SK-N-SH treated with all-trans-retinoic acid at 6 μM for 48 hours (cell line): ENCODE measurements at regions not wholly inside any gene's neighbourhood (a gene's known extent, or its start where the extent isn't known, plus 50 kb on each side); places are given as distances from the start of the nearest gene placed in this dataset.

Experiments used
- ARNTL ChIP-seq: fragments of 450-650 bp; formaldehyde crosslinking; IDR thresholded peaks from 2 replicates; pipeline ENCODE4 v1.5.0; 2020; ENCODE audit warnings: low read depth, mild to moderate bottlenecking, moderate library complexity, borderline replicate concordance
- CSDC2 ChIP-seq: fragments of 250-450 bp; sonication (Bioruptor Pico); IDR thresholded peaks from 2 replicates; pipeline ENCODE4 v1.5.0; 2020; ENCODE audit warnings: mild to moderate bottlenecking, moderate library complexity
- SNAI2 ChIP-seq: fragments of 250-450 bp; sonication (Bioruptor Pico); IDR thresholded peaks from 2 replicates; pipeline ENCODE4 v1.5.0; 2020; ENCODE audit warnings: mild to moderate bottlenecking, moderate library complexity
- TCF4 ChIP-seq: fragments of 250-450 bp; sonication (Bioruptor Pico); IDR thresholded peaks from 2 replicates; pipeline ENCODE4 v1.8.0; 2021; ENCODE audit warnings: mild to moderate bottlenecking, moderate library complexity, borderline replicate concordance
- TOX ChIP-seq: fragments of 250-450 bp; sonication (Bioruptor Pico); IDR thresholded peaks from 2 replicates; pipeline ENCODE4 v1.8.0; 2021; ENCODE audit warnings: mild to moderate bottlenecking, moderate library complexity, borderline replicate concordance
- ZC3H10 ChIP-seq: fragments of 250-450 bp; sonication (Bioruptor Pico); IDR thresholded peaks from 2 replicates; pipeline ENCODE4 v1.5.1; 2021; ENCODE audit warnings: mild to moderate bottlenecking, moderate library complexity
- ZFP3 ChIP-seq: fragments of 250-450 bp; sonication (Bioruptor Pico); IDR thresholded peaks from 2 replicates; pipeline ENCODE4 v1.5.0; 2020; ENCODE audit warnings: mild to moderate bottlenecking, moderate library complexity
- ZFP30 ChIP-seq: fragments of 450-650 bp; formaldehyde crosslinking; IDR thresholded peaks from 2 replicates; pipeline ENCODE4 v1.5.0; 2022; ENCODE audit warnings: mild to moderate bottlenecking, moderate library complexity
- ZNF565 ChIP-seq: fragments of 450-650 bp; formaldehyde crosslinking; conservative IDR thresholded peaks from 2 replicates; pipeline ENCODE4 v1.5.0; 2020; ENCODE audit warnings: low read depth, mild to moderate bottlenecking, moderate library complexity
- TF ChIP-seq, protein P1 (sequence below): fragments of 250-450 bp; sonication (Bioruptor Pico); IDR thresholded peaks from 2 replicates; pipeline ENCODE4 v1.5.1; 2020; ENCODE audit warnings: low read depth, mild to moderate bottlenecking, moderate library complexity
- TF ChIP-seq, protein P2 (sequence below): fragments of 250-450 bp; sonication (Bioruptor Pico); IDR thresholded peaks from 2 replicates; pipeline ENCODE4 v1.8.0; 2020; ENCODE audit warnings: mild to moderate bottlenecking, moderate library complexity, borderline replicate concordance

DNA sequence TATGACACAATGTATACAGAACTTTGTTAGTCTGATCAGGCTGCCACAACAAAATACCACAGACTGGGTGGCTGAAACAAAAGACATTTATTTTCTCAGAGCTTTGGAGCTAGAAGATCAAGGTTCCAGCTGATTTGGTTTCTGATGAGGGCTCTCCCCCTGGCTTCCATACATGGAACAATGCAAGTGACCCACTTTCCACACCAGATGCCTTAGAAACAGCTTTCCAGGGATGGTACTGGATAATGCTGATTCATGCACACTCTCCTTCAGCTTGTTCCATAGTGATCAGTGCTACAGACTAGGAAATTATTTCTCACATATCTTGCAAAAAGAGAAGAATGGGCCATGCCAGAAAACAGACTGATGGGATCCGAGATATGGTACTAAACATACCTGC lies 1274.9 kb upstream of the SORCS1 start:
- TF ChIP-seq, protein P1, sequence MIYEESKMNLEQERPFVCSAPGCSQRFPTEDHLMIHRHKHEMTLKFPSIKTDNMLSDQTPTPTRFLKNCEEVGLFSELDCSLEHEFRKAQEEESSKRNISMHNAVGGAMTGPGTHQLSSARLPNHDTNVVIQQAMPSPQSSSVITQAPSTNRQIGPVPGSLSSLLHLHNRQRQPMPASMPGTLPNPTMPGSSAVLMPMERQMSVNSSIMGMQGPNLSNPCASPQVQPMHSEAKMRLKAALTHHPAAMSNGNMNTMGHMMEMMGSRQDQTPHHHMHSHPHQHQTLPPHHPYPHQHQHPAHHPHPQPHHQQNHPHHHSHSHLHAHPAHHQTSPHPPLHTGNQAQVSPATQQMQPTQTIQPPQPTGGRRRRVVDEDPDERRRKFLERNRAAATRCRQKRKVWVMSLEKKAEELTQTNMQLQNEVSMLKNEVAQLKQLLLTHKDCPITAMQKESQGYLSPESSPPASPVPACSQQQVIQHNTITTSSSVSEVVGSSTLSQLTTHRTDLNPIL, result no peak
- TF ChIP-seq ZNF565 (CRISPR knock-in tag) (no peak), ARNTL (no peak), ZFP30 (CRISPR knock-in tag) (no peak), TOX (CRISPR knock-in tag) (no peak), TCF4 (CRISPR knock-in tag) (no peak), ZC3H10 (CRISPR knock-in tag) (no peak), SNAI2 (CRISPR knock-in tag) (no peak), CSDC2 (CRISPR knock-in tag) (no peak), ZFP3 (CRISPR knock-in tag) (no peak)
- TF ChIP-seq, protein P2, sequence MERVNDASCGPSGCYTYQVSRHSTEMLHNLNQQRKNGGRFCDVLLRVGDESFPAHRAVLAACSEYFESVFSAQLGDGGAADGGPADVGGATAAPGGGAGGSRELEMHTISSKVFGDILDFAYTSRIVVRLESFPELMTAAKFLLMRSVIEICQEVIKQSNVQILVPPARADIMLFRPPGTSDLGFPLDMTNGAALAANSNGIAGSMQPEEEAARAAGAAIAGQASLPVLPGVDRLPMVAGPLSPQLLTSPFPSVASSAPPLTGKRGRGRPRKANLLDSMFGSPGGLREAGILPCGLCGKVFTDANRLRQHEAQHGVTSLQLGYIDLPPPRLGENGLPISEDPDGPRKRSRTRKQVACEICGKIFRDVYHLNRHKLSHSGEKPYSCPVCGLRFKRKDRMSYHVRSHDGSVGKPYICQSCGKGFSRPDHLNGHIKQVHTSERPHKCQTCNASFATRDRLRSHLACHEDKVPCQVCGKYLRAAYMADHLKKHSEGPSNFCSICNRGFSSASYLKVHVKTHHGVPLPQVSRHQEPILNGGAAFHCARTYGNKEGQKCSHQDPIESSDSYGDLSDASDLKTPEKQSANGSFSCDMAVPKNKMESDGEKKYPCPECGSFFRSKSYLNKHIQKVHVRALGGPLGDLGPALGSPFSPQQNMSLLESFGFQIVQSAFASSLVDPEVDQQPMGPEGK, result no peak
